ENCODE measurements at regions not wholly inside any gene's neighbourhood (a gene's known extent, or its start where the extent isn't known, plus 50 kb on each side); places are given as distances from the start of the nearest gene placed in this dataset.

DNA sequence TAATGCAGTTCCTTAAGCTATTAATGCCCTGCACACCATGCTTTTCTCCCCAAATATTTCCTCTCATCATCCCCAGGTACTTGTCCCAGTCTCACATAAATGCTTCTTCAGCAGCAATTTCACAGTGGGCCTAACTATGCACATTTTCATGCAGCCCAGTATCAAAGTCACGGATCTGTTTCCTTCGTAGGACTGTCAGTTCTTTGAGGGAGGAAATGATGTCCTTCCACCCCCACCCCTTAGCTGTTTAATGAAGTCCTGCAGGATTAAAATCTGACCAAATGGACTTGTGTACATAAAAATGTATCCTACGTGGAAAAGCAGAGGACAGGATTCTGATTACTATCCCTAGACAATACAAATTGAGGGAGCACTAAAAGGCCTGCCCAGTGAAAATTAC, 68.6 kb upstream of the ARGLU1 start:
- TF ChIP-seq, protein P1, sequence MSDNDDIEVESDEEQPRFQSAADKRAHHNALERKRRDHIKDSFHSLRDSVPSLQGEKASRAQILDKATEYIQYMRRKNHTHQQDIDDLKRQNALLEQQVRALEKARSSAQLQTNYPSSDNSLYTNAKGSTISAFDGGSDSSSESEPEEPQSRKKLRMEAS (IDR thresholded peaks at IDR 0.05; ENCODE audit: low read depth): no peak
- no peak for TF ChIP-seq RXRA (IDR thresholded peaks at IDR 0.05; ENCODE audit: borderline replicate concordance, low read depth)
